GM18498 (cell line): ENCODE measurements at regions not wholly inside any gene's neighbourhood (a gene's known extent, or its start where the extent isn't known, plus 50 kb on each side); places are given as distances from the start of the nearest gene placed in this dataset.

Source experiments
- ATAC-seq: cut with Tn5 transposase; IDR thresholded peaks from one replicate; pipeline ENCODE4 v1.9.1; 2021; ENCODE audit warnings: mild to moderate bottlenecking, moderate library complexity; ENCODE audit not compliant: unreplicated experiment

- ATAC-seq = no peak
Measured at GRCh38 chr6:101286146-101286545, 107.4 kb upstream of the GRIK2 start.

GRCh38 chr6:101290346-101290745 lies 103.2 kb upstream of the GRIK2 start:
- no peak for ATAC-seq

GRCh38 chr6:101294051-101294638 lies 99.4 kb upstream of the GRIK2 start:
- no peak for ATAC-seq

- no peak for ATAC-seq
Measured at GRCh38 chr6:101294676-101295075, 98.8 kb upstream of the GRIK2 start.

- ATAC-seq = no peak
Measured at GRCh38 chr6:101296169-101296960, 97.1 kb upstream of the GRIK2 start.

- no peak for ATAC-seq
Measured at GRCh38 chr6:101302593-101302992, 90.9 kb upstream of the GRIK2 start.

- no peak for ATAC-seq
Measured at GRCh38 chr6:101303495-101303894, 90.0 kb upstream of the GRIK2 start.

GRCh38 chr6:101312652-101313051 lies 80.9 kb upstream of the GRIK2 start:
- ATAC-seq = no peak

GRCh38 chr6:101322921-101323320 lies 70.6 kb upstream of the GRIK2 start:
- no peak for ATAC-seq

- no peak for ATAC-seq
Measured at GRCh38 chr6:101326411-101326810, 67.1 kb upstream of the GRIK2 start.

GRCh38 chr6:101341926-101342325 lies 51.6 kb upstream of the GRIK2 start:
- ATAC-seq = no peak
